SK-N-SH (cell line): ENCODE measurements at regions not wholly inside any gene's neighbourhood (a gene's known extent, or its start where the extent isn't known, plus 50 kb on each side); places are given as distances from the start of the nearest gene placed in this dataset.

Experiments
- CTCF ChIA-PET: fragments of 300-600, 350-600 bp; formaldehyde crosslinking; extraction: SDS; loops from one replicate; lab custom pipeline; 2021; lab: Yijun Ruan, JAX
- POLR2A ChIA-PET: fragments of 350-600 bp; sonication (Branson Sonifier 250); formaldehyde crosslinking; extraction: SDS; loops from one replicate; lab custom pipeline; 2020; ENCODE audit warnings: antibody characterized with exemption, inconsistent platforms; lab: Yijun Ruan, JAX
- DNase-seq: peaks from one replicate; pipeline ENCODE4 v3.0.0; 2012
- H2AFZ ChIP-seq: fragments of 200-600 bp; sonication (generic); 2 replicates; pipeline ENCODE4 v1.8.1; 2016; ENCODE audit warnings: antibody characterized with exemption, mild to moderate bottlenecking, low read depth
- H3F3A ChIP-seq: fragments of 200-600 bp; sonication (generic); replicated peaks from 2 replicates; pipeline ENCODE3; 2016; ENCODE audit warnings: antibody characterized with exemption, mild to moderate bottlenecking; ENCODE audit not compliant: insufficient read depth
- H3K27ac ChIP-seq, 2 experiments: fragments of 200-500 bp in 1 of 2; fragments of 200-600 bp in 1 of 2; sonication (Bioruptor generic) in 1 of 2; sonication (generic), shearing (Covaris generic) in 1 of 2; 2 replicates each; pipeline versions ENCODE4 v1.5.1 to v1.6.1; 2014 to 2016; ENCODE audit warnings: low read depth in 2 of 2, inconsistent platforms in 1 of 2, low read length in 1 of 2, mild to moderate bottlenecking in 1 of 2, mixed read lengths in 1 of 2
- H3K27me3 ChIP-seq: fragments of 200-600 bp; sonication (generic), shearing (Covaris generic); 2 replicates; pipeline ENCODE4 v1.6.1; 2016; ENCODE audit warnings: mixed run types; ENCODE audit not compliant: insufficient read depth
- H3K36me3 ChIP-seq, 2 experiments: fragments of 200-500 bp in 1 of 2; fragments of 200-600 bp in 1 of 2; sonication (Bioruptor generic) in 1 of 2; sonication (generic) in 1 of 2; replicated peaks in 1 of 2; 2 replicates each; pipeline versions ENCODE3 to v1.5.1; 2014 to 2016; ENCODE audit warnings: low read length in 1 of 2, mild to moderate bottlenecking in 1 of 2; ENCODE audit not compliant: insufficient read depth in 2 of 2, control insufficient read depth in 1 of 2
- H3K4me1 ChIP-seq, 2 experiments: fragments of 200-500 bp in 1 of 2; fragments of 200-600 bp in 1 of 2; sonication (Bioruptor generic) in 1 of 2; sonication (generic), shearing (Covaris generic) in 1 of 2; 2 replicates each; pipeline versions ENCODE4 v1.5.1 to v1.6.1; 2014 to 2016; ENCODE audit warnings: low read depth in 1 of 2, low read length in 1 of 2, mixed run types in 1 of 2; ENCODE audit not compliant: insufficient read depth in 2 of 2, control insufficient read depth in 1 of 2
- H3K4me2 ChIP-seq: fragments of 200-600 bp; sonication (generic), shearing (Covaris generic); 2 replicates; pipeline ENCODE4 v1.6.1; 2017; ENCODE audit warnings: mixed run types
- H3K4me3 ChIP-seq, 2 experiments: fragments of 200-500 bp in 1 of 2; fragments of 200-600 bp in 1 of 2; sonication (Bioruptor generic) in 1 of 2; sonication (generic), shearing (Covaris generic) in 1 of 2; 2 replicates each; pipeline versions ENCODE4 v1.5.1 to v1.8.1; 2014 to 2016; ENCODE audit warnings: low read depth in 2 of 2, inconsistent platforms in 1 of 2, low read length in 1 of 2, mild to moderate bottlenecking in 1 of 2, mixed read lengths in 1 of 2, moderate library complexity in 1 of 2
- H3K79me2 ChIP-seq: fragments of 200-600 bp; sonication (generic); 2 replicates; pipeline ENCODE4 v1.8.1; 2017; ENCODE audit warnings: mild to moderate bottlenecking; ENCODE audit not compliant: insufficient read depth
- H3K9ac ChIP-seq: fragments of 200-600 bp; sonication (generic); 2 replicates; pipeline ENCODE4 v1.6.1; 2017; ENCODE audit warnings: mixed run types
- H3K9me2 ChIP-seq: fragments of 200-600 bp; sonication (generic); 2 replicates; pipeline ENCODE4 v1.6.1; 2017; ENCODE audit warnings: mixed run types
- H3K9me3 ChIP-seq: fragments of 200-600 bp; sonication (generic); 2 replicates; pipeline ENCODE4 v1.6.1; 2017; ENCODE audit warnings: mixed run types, mild to moderate bottlenecking, moderate library complexity
- H4K20me1 ChIP-seq: fragments of 200-600 bp; sonication (generic); 2 replicates; pipeline ENCODE4 v1.6.1; 2017; ENCODE audit warnings: mild to moderate bottlenecking, mixed run types; ENCODE audit not compliant: insufficient read depth
- CHD2 ChIP-seq: fragments of 150-350 bp; IDR thresholded peaks from 2 replicates; pipeline ENCODE4 v1.6.1; 2018; ENCODE audit warnings: low read length; ENCODE audit not compliant: partially characterized antibody
- EP300 ChIP-seq, 2 experiments: IDR thresholded peaks; 2 replicates each; pipeline versions ENCODE4 v1.4.0 to v1.6.1; 2012; ENCODE audit warnings: borderline replicate concordance in 1 of 2, low read depth in 1 of 2, low read length in 1 of 2
- GATA2 ChIP-seq: sonication (generic); formaldehyde crosslinking; IDR thresholded peaks from 2 replicates; pipeline ENCODE4 v1.5.0; 2020; ENCODE audit warnings: mild to moderate bottlenecking, missing genetic modification reagents
- MEF2A ChIP-seq: IDR thresholded peaks from 2 replicates; pipeline ENCODE4 v1.4.0; 2012; ENCODE audit warnings: low read depth, borderline replicate concordance
- MXI1 ChIP-seq: IDR thresholded peaks from 2 replicates; pipeline ENCODE4 v1.6.1; 2012; ENCODE audit warnings: mild to moderate bottlenecking, low read depth, low read length, improper control_type of control experiment
- NRF1 ChIP-seq: IDR thresholded peaks from 2 replicates; pipeline ENCODE4 v1.6.1; 2012; ENCODE audit warnings: low read depth, mild to moderate bottlenecking, low read length
- TAF1 ChIP-seq: IDR thresholded peaks from 2 replicates; pipeline ENCODE4 v1.6.1; 2012; ENCODE audit warnings: low read depth, mild to moderate bottlenecking, low read length, moderate library complexity, borderline replicate concordance
- USF1 ChIP-seq: IDR thresholded peaks from 2 replicates; pipeline ENCODE4 v1.4.0; 2012; ENCODE audit warnings: low read depth, borderline replicate concordance
- USF2 ChIP-seq: fragments of 150-350 bp; IDR thresholded peaks from 2 replicates; pipeline ENCODE4 v1.6.1; 2017; ENCODE audit warnings: antibody characterized with exemption, low read length, low read depth, borderline replicate concordance
- YY1 ChIP-seq: IDR thresholded peaks from 2 replicates; pipeline ENCODE4 v1.4.0; 2012; ENCODE audit warnings: low read depth, mild to moderate bottlenecking
- WGBS: methylation state at CpG from one replicate; pipeline ENCODE4 v1.1.6; 2017; ENCODE audit warnings: low lambda C conversion rate; 5-methylcytosine and 5-hydroxymethylcytosine counted together
- TF ChIP-seq, protein P1 (sequence below): IDR thresholded peaks from 2 replicates; pipeline ENCODE4 v1.4.0; 2012; ENCODE audit warnings: low read depth

GRCh38 chr6:74073429-74073828, 377.4 kb downstream of the CD109 start:
- Histone ChIP-seq H3K4me3 (no peak overlapping the region), H3K9ac (no peak overlapping the region), H3K36me3 (no peaks in the 10 kb centered on the region), H3K27me3 (no peaks in the 10 kb centered on the region), H3K4me2 (no peak overlapping the region), H3K9me2 (no peaks in the 10 kb centered on the region), H3K4me1 (no peaks in the 10 kb centered on the region), H3K27ac (no peak overlapping the region), H2AFZ (no peak overlapping the region), H3F3A (peaks cover under 1% of the 10 kb centered on the region), H3K9me3 (no peaks in the 10 kb centered on the region), H3K79me2 (no peaks in the 10 kb centered on the region), H4K20me1 (no peaks in the 10 kb centered on the region)
- CTCF ChIA-PET: no interaction called here
- TF ChIP-seq MEF2A (no peak), TAF1 (no peak), CHD2 (no peak), GATA2 (CRISPR knock-in tag) (no peak)
- TF ChIP-seq, protein P1, sequence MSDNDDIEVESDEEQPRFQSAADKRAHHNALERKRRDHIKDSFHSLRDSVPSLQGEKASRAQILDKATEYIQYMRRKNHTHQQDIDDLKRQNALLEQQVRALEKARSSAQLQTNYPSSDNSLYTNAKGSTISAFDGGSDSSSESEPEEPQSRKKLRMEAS: no peak
- POLR2A ChIA-PET: no interaction called here
- DNase-seq: no peak
- WGBS: 0% methylated on average over 1 of the region's 1 CpG

DNA sequence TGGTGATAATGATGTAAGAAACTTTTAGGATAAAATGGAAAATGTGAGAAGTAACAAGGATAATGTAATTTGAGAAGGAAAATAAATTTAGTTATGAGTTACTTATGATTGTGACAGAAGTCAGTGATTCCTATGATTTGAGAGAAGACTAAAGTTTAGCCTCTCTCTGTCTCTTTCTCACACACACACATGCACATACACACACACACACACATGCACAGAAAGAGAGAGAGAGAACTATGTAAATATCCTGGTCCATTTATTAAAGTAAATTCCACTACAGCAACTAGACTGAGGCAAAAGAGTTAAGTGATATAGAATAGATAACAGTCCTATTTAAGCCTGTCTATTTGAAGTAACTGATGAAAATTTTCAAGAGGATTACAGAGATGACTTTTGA, 375.2 kb downstream of the CD109 start:
- Histone ChIP-seq H3K4me3 (no peak overlapping the region), H2AFZ (no peak overlapping the region), H3F3A (peaks cover 3% of the 10 kb centered on the region), H3K36me3 (no peaks in the 10 kb centered on the region), H3K27ac (no peak overlapping the region), H3K27me3 (no peaks in the 10 kb centered on the region), H3K4me2 (no peak overlapping the region), H3K79me2 (no peaks in the 10 kb centered on the region), H3K9me2 (no peaks in the 10 kb centered on the region), H3K9ac (no peak overlapping the region), H4K20me1 (no peaks in the 10 kb centered on the region), H3K4me1 (no peaks in the 10 kb centered on the region)
- DNase-seq: no peak
- ChIA-PET POLR2A (no interaction called here), CTCF (no interaction called here)
- TF ChIP-seq NRF1: no peak
- TF ChIP-seq YY1: no peak
- TF ChIP-seq USF1: no peak
- TF ChIP-seq, protein P1: no peak
- TF ChIP-seq EP300 (IDR thresholded peaks at IDR 0.05; ENCODE audit: borderline replicate concordance in 1 of 2, low read depth in 1 of 2, low read length in 1 of 2): no peak
- no peak for TF ChIP-seq MXI1
- TF ChIP-seq USF2: no peak
- TF ChIP-seq, all 33 proteins: peak for 0
- no peaks in the 10 kb centered on the region for H3K9me3 ChIP-seq
